GM13977 (cell line): ENCODE measurements at regions not wholly inside any gene's neighbourhood (a gene's known extent, or its start where the extent isn't known, plus 50 kb on each side); places are given as distances from the start of the nearest gene placed in this dataset.

Experiments used
- DNase-seq: peaks from one replicate; pipeline ENCODE4 v3.0.0; 2012; ENCODE audit warnings: low spot score
- CTCF ChIP-seq: IDR thresholded peaks from 2 replicates; pipeline ENCODE4 v1.5.1; 2012; ENCODE audit warnings: mild to moderate bottlenecking, control low read depth; ENCODE audit not compliant: insufficient read depth; ENCODE audit errors: extremely low read depth, missing control alignments
- in situ Hi-C: fragments of 300-500 bp; cut with MboI; formaldehyde crosslinking; loops from one replicate; pipeline ENCODE4 v1.12.0; 2022; ENCODE audit warnings: low sequenced_read_pairs, low pct_unique_long_range_greater_than_20kb, mixed read lengths, inconsistent platforms; ENCODE audit not compliant: unreplicated experiment

GRCh38 chr12:42923583-42923982 is 334.0 kb upstream of the PRICKLE1 start:
- in situ Hi-C loops = no loop called here
- TF ChIP-seq CTCF = no peak
- DNase-seq = no peak

GRCh38 chr12:42923156-42923555 is 333.6 kb upstream of the PRICKLE1 start:
- no peak for DNase-seq
- in situ Hi-C loops = no loop called here
- no peak for TF ChIP-seq CTCF

- no peak for DNase-seq
- TF ChIP-seq CTCF = no peak
- in situ Hi-C loops = no loop called here
Observed at GRCh38 chr12:42922505-42922850, 332.9 kb upstream of the PRICKLE1 start.

GRCh38 chr12:42921741-42922504 is 332.4 kb upstream of the PRICKLE1 start:
- in situ Hi-C loops = no loop called here
- TF ChIP-seq CTCF = no peak
- no peak for DNase-seq

- DNase-seq = no peak
- in situ Hi-C loops = no loop called here
- no peak for TF ChIP-seq CTCF
Observed at GRCh38 chr12:42919691-42920090, 330.1 kb upstream of the PRICKLE1 start.

GRCh38 chr12:42918443-42918842 is 328.9 kb upstream of the PRICKLE1 start:
- in situ Hi-C loops = no loop called here
- no peak for DNase-seq
- no peak for TF ChIP-seq CTCF
